LNCAP (cell line): ENCODE measurements at regions not wholly inside any gene's neighbourhood (a gene's known extent, or its start where the extent isn't known, plus 50 kb on each side); places are given as distances from the start of the nearest gene placed in this dataset.

Source experiments
- TF ChIP-seq, protein P1 (sequence below): fragments of 450-650 bp; IDR thresholded peaks from 2 replicates; pipeline ENCODE4 v1.5.1; 2017; ENCODE audit warnings: mild to moderate bottlenecking

DNA sequence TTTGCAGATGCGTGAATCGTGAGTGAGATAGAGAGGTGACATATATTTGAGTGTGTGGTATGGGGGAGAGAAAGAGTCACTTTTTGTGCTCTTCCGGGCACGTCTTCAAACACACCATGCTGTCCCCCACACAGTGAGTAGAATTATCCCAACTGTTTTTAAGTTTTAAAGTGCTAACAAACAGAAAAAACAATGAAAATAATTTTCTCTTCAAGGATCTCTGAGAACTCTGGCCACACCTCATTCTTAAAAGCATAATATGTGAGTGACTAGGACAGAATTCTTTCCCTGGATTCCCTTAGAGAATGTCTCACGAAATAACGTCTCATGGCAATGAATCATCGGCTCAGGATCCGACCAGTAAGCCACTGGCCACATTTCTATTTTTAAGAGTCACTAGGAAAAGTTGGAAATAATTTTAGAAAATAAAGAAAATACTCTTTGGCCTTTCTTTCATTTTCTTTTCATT is 235.7 kb upstream of the ZNF217 start:
- TF ChIP-seq, protein P1, sequence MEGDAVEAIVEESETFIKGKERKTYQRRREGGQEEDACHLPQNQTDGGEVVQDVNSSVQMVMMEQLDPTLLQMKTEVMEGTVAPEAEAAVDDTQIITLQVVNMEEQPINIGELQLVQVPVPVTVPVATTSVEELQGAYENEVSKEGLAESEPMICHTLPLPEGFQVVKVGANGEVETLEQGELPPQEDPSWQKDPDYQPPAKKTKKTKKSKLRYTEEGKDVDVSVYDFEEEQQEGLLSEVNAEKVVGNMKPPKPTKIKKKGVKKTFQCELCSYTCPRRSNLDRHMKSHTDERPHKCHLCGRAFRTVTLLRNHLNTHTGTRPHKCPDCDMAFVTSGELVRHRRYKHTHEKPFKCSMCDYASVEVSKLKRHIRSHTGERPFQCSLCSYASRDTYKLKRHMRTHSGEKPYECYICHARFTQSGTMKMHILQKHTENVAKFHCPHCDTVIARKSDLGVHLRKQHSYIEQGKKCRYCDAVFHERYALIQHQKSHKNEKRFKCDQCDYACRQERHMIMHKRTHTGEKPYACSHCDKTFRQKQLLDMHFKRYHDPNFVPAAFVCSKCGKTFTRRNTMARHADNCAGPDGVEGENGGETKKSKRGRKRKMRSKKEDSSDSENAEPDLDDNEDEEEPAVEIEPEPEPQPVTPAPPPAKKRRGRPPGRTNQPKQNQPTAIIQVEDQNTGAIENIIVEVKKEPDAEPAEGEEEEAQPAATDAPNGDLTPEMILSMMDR = no peak

DNA sequence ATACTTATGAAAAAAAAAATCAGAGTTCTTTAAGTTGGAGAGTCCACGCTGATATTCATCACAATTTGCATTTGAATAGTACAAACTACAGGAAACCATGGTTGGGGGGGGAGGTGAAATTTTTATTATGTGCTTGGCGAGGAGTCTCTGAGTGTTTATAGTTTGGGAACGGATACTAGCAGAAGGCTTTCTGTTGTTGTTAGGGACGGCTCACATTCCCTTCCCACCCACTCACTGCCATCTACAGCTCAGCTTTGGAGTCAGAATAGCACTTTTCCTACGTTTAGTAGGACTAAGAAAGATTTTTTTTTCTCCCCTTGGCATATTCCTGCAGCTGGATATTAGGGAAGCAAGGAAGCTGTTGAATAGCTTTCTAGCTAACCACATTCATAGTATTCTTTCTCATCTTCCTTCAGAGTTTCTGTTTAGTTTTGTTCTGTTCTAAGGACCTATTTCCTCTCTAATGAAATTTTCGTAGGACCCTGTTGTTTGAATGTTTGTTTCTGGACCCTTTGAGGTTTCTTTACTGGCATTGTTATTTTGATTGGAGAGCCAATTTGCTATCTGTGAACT is 235.1 kb upstream of the ZNF217 start:
- TF ChIP-seq, protein P1 = no peak

DNA sequence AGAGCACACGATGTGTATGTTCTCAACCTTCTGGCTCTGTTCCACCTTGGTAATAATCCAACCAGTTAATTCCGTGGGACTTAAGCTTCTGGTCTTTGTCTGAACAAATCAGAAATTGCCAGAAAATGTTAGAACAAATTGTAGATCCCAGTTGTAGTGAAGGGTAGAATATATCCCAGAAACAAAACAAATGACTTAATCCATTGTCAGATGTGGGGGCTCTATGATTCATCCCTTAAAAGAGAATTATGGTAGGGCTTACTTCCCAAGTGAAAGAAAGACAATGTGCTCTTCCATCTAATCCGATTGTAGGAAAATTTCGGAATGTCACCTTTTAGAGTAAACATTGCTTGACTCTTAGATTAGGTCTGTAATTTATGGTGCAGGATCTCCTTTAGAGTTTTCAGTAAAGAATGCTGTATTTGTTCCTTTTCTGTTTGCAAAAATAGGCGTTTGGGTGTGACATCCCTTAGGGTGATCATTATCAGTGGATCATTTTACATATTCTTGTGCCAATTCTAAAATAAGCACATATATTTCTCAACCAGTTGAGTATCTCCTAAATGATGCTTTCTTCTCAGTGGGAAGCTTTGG is 234.5 kb upstream of the ZNF217 start:
- TF ChIP-seq, protein P1 = no peak

DNA sequence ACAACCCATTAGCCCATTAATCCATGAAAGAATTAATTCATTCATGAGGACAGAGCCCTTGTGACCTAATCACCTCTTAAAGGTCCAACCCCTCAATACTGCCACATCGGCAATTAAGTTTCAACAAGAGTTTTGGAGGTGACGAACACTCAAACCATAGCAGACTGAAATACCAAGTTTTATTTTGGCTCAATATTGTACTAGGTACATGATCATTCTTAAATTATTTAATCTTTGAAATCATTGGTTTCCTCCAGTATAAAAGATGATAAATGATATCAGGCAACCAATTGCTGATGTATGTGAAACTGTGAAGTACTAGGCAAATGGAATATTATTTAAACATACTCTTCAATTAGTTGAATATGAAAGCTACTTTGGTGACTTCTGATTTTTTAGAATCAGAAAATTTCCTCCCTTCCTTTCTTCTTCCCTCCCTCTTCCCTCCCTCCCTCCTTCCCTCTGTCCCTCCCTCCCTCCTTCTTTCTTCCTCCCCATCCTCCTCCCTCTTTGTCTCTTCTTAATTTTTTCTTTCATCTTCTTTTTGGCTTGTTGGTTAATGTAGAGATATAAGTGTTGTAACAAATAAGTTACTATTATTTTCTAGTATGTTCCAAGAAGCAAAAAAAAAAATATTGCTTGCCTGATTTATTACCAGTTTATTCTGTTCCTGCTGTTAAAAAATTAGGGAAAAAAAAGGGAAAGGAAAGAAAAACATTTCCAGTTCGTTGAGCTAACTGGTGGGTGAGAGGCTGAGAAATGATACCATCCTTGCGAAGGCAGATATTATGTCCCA is 233.9 kb upstream of the ZNF217 start:
- TF ChIP-seq, protein P1 = no peak

DNA sequence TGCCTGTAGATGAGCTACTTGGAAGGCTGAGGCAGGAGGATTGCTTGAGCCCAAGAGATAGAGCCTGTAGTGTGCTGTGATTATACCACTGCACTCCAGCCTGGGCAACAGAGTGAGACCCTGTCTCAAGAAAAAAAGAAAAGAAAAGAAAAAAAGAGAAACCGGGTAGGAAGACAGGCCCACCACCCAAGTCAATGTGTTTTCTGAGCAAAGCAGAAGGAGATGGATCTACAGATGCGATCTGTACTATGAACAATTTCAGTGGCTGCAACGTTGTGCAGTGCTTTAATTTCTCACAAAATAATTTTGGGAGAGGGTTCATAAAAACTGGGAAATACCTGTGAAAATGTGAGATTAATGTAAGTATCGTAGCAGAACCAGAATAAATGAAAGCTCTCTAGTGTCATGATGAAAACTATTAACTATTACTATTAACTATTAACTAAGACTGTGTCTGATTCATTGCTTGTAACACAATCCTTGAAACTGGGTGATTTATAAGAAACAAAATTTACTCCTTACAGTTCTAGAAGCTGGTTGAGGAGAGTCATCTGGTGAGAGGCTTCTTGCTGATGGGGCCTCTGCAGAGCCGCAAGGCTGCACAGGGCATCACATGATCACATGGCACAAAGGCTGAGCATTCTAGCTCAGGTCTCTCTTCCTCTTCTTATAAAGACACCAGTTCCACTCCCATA is 233.1 kb upstream of the ZNF217 start:
- TF ChIP-seq, protein P1 = no peak

DNA sequence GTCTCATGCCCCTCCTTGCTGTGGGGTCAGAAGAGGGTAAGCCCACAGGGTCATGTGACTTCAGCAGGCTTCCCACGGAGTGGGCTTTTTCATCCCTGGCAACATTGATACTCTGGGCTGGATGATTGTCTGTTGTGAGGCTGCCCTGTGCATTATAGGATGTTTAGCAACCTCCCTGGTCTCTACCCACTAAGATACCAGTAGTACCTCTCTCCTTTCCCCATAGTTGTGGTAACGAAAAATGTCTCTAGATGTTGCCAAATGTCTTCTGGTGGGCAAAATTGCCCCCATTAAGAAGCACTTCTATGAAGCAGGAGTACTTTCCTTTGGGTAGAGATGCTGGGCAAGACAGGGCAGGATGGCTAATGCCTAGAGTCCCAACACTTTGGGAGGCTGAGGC is 232.5 kb upstream of the ZNF217 start:
- TF ChIP-seq, protein P1 = no peak

DNA sequence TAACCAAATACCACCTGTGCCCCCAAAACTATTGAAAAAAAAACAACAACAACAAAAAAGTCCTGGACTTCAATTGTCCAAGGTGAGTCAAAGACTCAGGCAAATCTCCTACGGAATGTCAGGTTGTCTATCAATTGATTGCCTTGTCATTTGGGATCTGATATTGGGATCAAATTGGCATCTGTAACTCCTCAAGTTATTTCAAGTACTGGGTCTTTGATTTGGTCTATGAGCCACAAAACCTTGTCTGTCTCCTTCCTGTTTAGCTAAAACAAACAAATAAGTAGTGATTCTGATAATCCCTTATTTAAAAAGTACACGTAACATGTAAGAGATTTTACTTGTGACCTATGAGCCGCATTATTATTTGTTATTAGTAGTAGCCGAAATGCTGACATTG is 231.6 kb upstream of the ZNF217 start:
- TF ChIP-seq, protein P1 = no peak
